HG03060 (cell line): ENCODE measurements at regions not wholly inside any gene's neighbourhood (a gene's known extent, or its start where the extent isn't known, plus 50 kb on each side); places are given as distances from the start of the nearest gene placed in this dataset.

ENCODE experiments used
- ATAC-seq: cut with Tn5 transposase; IDR thresholded peaks from one replicate; pipeline ENCODE4 v1.9.1; 2021; ENCODE audit warnings: low read depth, moderate number of reproducible peaks; ENCODE audit not compliant: unreplicated experiment

DNA sequence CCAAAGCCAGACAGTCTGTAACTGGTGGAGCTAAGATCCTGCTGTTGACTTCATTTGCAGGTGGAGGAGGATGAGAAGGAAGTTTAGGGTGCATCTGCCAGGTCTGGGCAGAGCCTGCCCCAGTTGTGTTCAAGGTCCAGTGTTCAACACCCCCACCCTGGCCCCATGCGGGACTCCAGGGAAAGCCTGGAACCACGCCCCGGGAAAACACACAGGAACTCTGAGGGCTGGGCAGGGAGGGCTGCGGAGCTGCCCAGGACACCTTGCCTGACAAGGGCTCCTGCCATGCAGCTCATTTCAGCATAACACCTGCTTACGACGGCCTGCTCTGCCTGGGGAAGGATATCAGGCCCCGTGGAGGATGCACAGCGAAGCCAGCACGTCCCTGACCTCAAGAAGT, 286.3 kb downstream of the XXYLT1 start:
- ATAC-seq: no peak

DNA sequence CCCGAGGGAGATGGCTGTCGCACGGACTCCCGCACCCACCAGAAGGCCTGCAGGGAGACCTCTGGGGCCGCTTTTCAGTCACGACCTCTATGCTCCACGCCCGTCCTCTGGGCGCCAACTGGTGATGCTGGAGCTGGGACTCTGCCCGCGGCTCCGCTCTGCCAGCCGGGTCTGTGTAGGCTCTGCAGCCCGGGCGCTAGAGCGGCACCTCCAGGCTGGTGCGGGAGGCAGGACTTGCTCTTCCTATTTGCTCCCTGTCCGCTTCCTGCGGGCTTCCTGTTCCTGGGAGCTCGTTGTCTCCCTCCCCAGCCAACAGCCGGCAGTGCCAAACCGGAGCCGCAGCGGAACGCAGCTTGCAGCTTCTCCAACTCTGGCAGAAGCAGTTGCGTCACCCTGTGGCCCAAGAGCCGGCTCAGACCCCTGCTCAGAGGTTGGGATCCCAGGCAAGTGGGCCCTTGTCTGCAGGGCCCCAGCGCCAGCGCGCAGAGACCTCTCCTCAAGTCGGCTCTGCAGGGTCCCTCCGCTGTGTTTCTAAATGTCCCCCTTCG, 285.9 kb downstream of the XXYLT1 start:
- ATAC-seq: no peak

DNA sequence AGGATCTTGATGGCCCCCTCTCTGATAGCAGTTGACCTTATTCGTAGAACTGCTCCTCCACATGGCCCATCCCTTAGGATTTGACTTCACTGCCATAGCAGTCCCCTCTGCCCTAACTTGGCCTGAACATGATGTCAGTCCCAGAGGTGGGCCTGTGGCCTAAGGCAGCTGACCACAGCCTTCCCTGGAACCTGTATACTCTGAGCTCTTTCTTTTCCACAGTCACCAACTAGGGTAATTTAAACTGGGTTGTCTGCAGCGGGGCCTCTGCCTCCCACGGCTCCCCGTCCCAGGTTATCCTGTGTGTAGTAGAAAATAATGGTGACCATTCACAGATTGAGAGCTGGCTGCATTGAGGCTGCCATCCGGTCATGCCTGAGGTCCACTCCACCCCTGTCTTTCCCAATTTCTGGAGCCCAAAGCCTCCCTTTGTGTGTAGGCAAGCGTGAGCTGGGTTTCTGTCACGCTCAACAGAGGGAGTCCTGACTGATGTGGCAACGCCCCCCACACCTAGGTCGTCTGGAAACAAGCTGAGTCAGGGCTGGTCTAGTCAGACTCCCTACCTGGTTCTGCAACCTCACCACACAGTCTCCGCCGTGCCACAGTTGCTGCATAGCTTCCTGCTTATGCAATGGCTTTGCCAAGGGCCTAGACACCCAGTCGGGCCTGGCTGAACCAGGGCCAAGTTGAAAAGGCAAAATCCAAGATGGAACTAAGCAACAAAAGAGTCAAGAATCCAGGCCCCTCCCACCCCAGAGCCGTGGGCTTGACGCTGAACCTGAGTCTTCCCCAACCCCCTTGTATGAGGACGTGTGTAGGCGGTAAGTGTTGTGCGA, 284.5 kb downstream of the XXYLT1 start:
- ATAC-seq: no peak

DNA sequence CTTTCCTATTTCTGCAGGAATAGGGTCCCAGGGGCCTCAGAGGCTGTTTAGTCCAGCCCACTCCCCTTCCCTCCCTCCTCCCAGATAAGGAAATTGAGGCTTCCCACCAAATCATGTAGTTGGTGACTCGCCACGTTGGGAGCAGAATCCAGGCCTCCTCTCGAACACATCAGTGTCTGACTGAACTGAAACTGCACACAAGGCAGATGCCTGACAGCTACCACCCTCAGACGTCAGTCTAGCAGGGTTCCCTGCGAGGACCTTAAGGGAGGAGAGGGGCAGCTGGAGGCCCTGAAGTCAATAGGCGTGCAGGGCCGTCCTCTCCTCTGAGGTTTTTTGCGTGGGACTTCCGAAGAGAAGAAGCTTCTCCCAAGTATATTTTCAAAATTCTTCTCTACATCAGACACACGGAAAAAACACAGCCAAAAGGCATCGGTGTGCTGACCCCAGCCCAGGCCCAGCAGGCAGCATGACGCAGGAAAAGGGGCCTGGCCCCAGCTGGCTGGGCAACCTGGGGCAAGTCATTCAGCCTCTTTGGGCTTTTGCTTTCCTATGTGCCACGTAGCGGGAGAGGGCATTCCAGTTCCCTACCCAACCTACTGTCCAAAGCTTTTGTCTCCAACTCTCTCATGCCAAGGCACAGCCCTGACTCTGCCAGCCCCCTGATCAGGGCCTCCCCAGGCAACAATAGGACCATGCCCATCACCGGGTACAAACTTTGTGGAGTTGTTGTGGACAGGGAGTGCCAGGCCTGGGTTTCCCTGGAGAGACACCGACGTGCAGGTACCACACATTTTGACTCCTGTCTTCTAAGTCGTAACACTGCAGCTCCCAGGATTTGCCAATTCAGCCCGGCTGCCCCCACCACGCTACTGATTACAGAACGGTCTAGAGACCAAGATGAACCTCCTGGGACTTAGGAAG, 283.1 kb downstream of the XXYLT1 start:
- ATAC-seq: no peak

DNA sequence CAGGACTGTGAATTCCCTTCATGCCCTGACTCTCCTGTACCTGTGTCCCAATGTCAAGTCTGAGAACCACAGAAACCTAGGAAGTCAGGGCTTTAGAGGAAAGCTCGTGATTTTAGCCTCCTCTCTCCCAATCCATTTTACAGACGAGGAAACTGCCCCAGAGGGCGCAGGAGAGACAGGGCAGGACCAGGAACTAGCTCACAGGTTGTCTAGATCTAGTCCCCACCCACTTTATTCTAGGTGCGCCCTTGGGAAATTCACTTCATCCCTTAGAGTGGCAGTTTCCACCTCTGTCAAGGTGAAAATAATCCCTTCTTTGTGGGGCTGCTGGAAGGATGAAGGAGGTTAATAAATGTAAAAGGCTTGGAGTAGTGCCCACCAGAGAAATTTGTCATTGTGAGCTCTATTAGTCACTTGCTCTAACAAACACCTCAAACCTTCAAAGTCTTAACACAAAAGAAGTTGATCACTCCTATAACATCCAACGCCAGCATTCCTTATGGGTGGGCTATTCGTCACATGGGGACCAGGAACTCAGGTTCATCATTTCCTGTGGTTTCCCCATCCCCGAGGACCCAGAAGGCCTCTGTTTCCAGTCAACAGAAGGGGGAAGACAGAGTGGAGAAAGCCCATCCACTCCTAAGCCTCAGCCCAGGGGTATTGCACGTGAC, 282.3 kb downstream of the XXYLT1 start:
- ATAC-seq: no peak

DNA sequence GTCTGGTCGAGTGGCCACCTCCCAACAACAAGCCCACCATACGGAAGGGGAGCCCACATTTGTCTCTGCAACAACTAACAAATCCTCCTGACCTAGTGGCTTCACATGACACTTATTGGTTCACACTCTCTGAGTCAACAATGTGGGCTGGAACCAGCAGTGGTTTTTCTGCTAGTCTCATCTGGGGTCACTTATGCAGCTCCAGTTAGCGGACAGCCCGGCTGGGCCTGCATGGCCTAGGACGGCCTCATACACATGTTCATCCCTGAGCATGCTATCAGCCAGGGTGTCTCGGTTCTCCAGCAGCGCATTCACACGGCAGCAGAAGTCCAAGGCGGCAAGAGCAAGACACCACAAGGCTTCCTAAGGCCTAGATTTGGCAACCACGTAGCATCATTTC, 281.7 kb downstream of the XXYLT1 start:
- ATAC-seq: no peak

DNA sequence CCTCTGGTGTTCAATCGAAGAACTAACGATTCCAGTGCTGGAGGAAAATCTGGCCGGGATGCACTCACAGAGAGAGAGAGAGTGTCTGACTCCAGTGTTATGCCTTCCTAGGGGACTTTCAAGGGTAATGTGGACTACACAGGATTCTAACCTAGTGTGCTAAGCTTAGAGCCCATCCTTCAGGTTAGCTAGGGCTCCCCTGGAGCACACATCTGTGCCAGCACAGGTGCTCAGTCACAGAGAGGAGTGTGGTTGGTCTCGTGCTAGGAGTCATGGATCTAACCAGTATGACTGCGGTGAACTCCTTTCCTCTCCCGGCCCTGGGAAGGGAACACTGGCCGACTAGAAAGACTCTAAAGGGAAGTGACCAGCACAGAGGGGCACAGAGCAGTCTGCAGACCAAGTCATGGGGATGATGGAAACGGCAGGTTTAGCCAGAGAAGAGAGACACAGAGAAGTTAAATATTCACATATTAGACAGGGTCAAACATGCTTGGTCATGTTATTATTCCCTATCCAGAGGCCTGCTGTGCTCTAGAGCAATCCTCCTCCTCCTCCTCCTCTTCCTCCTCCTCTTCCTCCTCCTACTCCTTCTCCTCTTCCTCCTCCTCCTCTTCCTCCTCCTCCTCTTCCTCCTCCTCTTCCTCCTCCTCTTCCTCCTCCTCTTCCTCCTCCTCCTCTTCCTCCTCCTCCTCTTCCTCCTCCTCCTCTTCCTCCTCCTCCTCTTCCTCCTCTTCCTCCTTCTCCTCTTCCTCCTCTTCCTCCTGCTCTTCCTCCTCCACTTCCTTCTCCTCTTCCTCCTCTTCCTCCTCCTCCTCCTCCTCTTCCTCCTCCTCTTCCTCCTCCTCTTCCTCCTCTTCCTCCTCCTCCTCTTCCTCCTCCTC, 280.3 kb downstream of the XXYLT1 start:
- no peak for ATAC-seq

DNA sequence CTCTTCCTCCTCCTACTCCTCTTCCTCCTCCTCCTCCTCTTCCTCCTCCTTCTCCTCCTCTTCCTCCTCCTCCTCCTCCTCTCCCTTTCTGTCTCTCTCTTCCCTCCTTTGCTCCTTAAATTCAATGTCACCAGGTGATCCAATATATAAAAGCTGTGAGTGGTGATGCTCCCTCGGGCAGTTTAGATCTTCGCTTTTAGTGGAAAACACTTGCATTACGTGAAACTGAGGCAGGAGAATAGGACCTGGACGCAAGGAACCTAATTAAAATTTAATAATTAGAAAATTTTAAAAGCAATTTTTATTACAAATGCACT, 279.7 kb downstream of the XXYLT1 start:
- no peak for ATAC-seq

DNA sequence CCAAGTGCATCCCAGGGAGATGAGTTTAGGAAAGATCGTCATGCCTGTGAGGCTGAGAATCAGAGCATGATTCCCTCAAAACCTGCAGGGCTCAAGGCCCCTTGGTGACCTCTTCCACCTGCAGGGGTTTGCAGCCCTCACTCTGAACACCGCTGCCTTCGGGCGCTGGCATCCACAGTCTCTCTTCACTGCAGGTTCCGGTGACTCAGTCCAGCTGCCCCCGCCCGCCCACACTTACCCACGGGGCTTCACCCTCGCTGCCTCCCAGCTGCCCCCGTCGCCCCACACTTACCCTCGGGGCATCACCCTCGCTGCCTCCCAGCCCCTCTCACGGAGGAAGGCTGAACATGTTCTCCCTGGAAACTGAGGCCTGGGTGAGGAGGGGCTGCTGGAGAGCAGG, 277.1 kb downstream of the XXYLT1 start:
- ATAC-seq: no peak

DNA sequence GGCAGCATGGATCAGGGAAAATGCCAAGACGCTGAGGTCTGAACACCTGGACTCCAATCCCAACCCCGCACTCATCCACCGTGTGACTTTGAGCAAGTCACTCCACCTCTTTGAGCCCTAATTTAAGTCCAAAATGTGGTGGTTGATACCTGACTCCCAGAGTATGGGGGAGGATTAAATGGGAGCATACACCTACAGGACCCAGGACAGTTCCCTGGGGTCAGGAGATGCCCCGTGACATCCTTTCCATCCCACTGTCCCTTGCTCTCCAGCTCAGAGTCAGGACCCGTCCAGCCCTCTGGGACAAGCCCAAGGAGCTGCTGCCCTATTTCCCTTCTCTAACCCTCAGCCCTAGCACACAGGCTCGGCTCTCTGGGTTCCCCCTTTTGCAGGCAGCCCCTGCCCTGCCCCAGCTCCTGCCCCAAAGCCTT, 276.4 kb downstream of the XXYLT1 start:
- no peak for ATAC-seq

DNA sequence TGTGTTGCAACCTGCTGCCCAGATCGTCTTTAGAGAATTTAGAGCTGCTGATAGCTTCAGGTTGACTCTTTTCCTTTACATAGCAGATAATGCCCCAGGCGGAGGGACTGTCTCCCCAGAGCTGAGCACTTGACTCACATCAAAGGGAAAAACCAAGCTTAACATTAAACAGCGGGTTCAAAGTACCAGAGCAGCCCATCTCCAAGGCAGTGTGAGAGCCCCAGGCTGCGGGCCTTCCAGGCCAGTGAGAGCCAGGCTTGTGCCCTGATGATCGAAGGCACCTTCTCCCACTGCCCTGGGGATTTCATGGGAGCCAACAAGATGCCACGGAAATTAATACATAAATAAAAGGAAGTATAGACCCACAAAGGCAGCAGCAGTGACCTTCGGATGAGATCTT, 275.6 kb downstream of the XXYLT1 start:
- no peak for ATAC-seq

DNA sequence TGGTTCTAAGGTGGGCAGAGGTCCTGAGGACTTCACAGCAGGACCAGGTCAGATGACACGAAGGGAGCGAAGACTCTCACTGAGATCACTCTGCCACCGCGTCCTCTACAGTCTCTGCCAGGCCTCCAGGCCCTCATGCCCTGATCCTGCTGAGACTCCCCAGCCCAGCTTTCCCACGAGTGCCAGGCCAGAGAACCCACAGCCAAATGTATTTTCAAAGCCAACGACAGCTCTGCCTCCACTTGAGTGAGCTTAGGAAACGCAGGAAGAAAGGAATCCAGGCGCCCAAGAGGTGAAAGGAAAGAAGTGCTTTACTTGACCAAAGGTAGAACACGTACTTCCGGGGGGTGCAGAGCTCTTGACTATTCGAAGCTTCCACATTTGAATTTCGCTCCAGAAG, 275.0 kb downstream of the XXYLT1 start:
- ATAC-seq: no peak

DNA sequence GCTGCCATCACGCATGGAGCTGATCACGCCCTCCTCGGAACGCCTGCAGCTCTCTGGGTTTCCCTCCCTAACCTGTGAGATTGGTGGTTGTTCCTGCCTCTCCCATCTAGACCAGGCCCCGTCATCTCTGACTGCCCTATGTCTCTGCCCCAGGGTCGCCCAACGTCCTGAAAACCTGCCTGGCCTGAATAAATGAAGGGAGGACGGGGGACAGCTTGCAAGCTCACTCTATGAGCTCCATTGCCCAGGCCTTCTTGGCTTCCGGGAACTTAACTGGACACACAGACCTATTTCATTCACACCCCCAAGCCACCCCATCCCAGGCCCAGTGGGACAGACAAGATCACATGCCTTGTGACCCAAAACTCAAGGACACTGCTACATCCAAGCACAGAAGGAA, 274.2 kb downstream of the XXYLT1 start:
- ATAC-seq: no peak

DNA sequence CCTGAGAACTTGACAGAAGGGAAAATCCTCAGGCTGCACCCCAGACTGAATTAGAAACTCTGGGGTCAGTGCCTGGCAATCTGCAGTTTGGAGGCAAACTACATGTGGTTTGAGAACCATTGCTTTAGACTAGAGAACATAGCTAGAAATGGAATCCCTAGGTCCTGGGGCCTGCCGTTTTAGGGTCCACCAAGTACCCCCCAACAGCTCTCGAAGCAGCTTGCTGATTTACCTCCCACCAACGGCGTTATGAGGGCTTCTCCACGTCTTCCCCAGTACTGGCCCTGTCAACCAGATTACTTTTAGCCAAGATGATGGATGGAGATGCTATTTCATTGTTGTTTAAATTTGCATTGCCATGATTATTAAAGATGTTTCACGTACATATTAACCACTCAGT, 272.5 kb downstream of the XXYLT1 start:
- no peak for ATAC-seq

DNA sequence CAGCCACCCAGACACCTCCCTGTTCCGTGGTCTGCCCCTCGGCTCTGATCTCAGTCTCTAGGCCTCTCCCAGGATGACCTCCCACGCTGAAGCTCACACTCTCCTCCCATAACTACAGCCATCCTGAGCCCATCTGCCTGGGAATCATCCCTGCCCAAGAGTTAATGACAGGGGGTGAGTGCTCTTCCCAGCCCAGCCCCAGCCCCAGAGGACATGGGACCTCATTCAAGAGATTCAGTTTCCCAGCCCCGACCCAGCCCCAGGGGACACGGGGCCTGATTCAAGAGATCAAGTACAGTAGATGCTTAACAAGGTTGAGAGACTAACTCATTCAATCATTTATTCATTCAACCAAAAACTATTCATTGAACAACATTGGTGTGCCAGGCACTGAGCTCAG, 272.0 kb downstream of the XXYLT1 start:
- ATAC-seq: no peak

DNA sequence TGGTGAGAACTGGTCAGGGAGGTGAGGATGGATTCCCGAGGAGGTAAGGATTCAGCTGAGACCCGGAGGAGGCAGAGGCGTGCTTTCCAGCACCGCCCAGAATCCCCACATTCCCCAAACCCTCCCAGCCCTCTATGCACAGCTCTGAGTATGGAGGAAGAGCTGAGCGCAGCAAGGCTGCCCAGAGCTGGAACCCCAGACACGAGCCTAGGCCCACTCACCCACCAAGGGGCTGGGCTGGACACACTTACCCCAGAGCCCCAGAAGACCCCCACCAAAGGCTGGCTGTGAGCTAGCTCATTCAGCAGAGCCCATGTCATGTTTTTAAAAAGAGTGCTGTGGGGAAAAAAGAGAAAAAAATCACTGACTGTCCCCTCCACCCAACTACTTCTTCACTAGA, 271.5 kb downstream of the XXYLT1 start:
- no peak for ATAC-seq

DNA sequence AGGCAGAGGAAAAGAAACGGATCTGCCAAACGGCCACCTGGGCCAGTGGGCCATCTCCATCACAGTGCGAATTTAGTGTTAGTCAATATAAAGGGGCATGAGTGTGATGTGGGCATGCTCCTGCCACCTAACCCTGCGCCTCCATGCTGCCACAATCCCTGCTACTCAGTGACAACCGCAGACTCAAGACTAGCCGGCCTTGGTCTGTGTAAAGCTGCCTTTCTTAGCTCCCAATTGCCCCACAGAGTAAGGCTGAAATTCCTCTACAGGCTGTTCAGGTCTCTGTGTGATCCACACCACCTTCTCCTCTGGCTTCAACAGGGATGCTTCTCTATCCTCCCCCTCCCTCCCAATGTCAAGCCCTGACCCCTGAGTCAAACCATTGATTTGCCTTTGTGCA, 269.7 kb downstream of the XXYLT1 start:
- no peak for ATAC-seq

DNA sequence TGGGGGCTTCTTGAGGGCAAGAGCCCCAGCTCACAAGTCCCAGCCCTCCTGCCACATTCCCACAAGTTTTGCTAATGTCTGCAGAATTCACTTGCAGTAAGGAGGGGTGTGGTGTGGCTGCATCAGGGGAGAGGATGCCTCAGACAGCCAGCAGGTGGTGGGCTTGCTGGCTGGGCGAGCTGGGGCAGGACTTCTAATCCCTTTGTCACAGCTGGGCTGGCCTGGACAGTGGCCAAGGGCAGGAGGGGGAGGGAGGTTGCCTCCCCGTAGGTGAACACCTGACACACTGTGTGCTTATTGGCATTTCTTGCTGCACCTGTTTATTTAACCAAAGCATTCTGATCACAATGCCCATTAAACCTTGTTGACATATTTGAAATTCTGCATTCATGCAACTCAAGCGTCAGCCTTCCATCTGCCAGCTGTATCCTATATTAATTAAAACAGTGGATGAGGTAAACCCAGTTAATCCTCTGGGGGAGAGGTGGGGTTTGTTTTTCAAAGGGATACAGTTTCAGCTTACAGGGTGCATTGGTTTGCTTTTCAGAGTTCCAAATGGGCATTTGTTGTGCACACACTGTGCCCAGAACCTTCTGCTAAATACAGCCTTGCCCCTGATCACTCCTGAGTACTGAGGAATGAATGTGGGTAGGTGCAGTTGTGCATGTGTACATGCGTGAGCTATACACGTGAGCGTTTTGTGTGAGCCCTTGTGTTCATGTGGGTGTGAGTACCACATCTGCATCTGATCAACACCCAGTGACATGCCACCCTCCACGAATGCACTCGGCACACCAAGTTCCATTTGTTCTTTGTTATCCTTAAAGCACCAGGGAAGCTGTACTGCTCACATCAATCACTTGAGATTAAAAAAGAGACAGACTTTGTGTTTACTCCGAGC, 268.7 kb downstream of the XXYLT1 start:
- no peak for ATAC-seq
